ENCODE measurements at regions not wholly inside any gene's neighbourhood (a gene's known extent, or its start where the extent isn't known, plus 50 kb on each side); places are given as distances from the start of the nearest gene placed in this dataset.
A peak's percentile ranks its signal among the peaks of the same experiment; 100 is the strongest.
"Not testable (repeated sequence)": the region's sequence is repeated elsewhere in the genome, so short reads cannot be mapped to it uniquely, and the experiment has no call there.

GRCh38 chrX:879756-880698, 249.4 kb downstream of the SHOX start:
- not testable (repeated sequence) for DNase-seq

GRCh38 chrX:874061-874460, 243.5 kb downstream of the SHOX start:
- no peak for DNase-seq

- no peak for DNase-seq
These were observed 242.4 kb downstream of the SHOX start for GRCh38 chrX:873016-873415.

- no peak for DNase-seq
These were observed 241.5 kb downstream of the SHOX start for GRCh38 chrX:872090-872489.

- no peak for DNase-seq
These were observed 241.0 kb downstream of the SHOX start for GRCh38 chrX:871626-872025.

GRCh38 chrX:867966-868647, 237.5 kb downstream of the SHOX start:
- DNase-seq = no peak

GRCh38 chrX:867502-867901, 236.9 kb downstream of the SHOX start:
- no peak for DNase-seq

GRCh38 chrX:866441-866990, 235.9 kb downstream of the SHOX start:
- DNase-seq = no peak

GRCh38 chrX:865422-865821, 234.8 kb downstream of the SHOX start:
- DNase-seq = no peak

- DNase-seq = no peak
These were observed 231.3 kb downstream of the SHOX start for GRCh38 chrX:861921-862320.

GRCh38 chrX:861340-861890, 230.8 kb downstream of the SHOX start:
- DNase-seq = no peak

GRCh38 chrX:859329-859728, 228.7 kb downstream of the SHOX start:
- no peak for DNase-seq

- DNase-seq = no peak
These were observed 228.0 kb downstream of the SHOX start for GRCh38 chrX:858542-859078.

- no peak for DNase-seq
These were observed 226.8 kb downstream of the SHOX start for GRCh38 chrX:857376-857775.

GRCh38 chrX:856566-857290, 226.1 kb downstream of the SHOX start:
- no peak for DNase-seq

- DNase-seq = no peak
These were observed 222.7 kb downstream of the SHOX start for GRCh38 chrX:853304-853703.

- DNase-seq = no peak
These were observed 219.9 kb downstream of the SHOX start for GRCh38 chrX:850471-850916.

- no peak for DNase-seq
These were observed 217.8 kb downstream of the SHOX start for GRCh38 chrX:848386-848785.

- peak; percentile 8 for DNase-seq
These were observed 212.7 kb downstream of the SHOX start for GRCh38 chrX:843306-843705.

- DNase-seq = no peak
These were observed 210.0 kb downstream of the SHOX start for GRCh38 chrX:840556-840955.

- DNase-seq = not testable (repeated sequence)
These were observed 208.1 kb downstream of the SHOX start for GRCh38 chrX:838666-839065.

GRCh38 chrX:835857-836256, 205.3 kb downstream of the SHOX start:
- not testable (repeated sequence) for DNase-seq

- no peak for DNase-seq
These were observed 199.9 kb downstream of the SHOX start for GRCh38 chrX:830532-830931.
